GM18868 (cell line): ENCODE measurements at regions not wholly inside any gene's neighbourhood (a gene's known extent, or its start where the extent isn't known, plus 50 kb on each side); places are given as distances from the start of the nearest gene placed in this dataset.

Experiments used
- ATAC-seq: cut with Tn5 transposase; IDR thresholded peaks from one replicate; pipeline ENCODE4 v1.9.1; 2021; ENCODE audit warnings: mild to moderate bottlenecking, moderate library complexity; ENCODE audit not compliant: unreplicated experiment

DNA sequence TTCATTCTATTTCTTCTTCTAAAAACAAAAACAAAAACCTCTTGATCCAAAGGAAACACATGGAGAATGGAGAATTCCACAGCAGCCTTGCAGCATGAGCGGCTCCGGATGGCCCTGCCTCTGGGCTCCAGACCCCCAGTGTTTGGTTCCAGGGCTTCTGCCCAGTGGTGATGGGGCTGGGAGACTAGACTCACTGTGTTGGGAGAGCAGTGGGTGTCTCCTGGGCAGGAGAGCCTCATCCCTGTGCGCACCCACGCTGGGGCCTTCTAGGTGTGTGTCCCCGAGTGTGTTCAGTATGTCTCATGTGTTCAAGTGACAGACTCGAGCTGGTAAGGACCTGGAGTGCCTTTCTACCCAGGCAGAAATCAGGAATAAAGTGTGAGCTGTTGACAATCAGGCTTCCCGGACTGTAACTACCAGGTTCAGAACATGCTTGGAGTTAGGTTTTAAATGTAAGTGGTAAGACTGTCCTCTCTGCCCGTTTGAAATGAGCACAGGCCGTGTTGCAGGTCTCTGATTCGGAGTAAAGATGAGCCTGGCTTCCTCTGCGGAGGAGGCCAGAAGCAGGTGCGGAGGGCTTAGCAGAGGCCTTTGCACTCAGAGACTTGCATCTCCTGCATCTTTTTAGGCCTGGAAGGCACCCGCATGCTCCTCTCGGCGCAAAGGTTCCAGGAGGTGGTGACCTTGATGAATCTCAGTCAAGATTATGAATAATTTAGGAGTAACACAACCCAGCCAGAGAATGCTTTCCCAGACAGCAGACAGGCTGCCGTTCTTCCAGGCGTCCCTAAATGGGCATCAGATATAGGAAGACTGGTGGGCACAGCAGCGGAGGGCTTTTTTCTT lies 253.6 kb downstream of the CDH26 start:
- no peak for ATAC-seq

DNA sequence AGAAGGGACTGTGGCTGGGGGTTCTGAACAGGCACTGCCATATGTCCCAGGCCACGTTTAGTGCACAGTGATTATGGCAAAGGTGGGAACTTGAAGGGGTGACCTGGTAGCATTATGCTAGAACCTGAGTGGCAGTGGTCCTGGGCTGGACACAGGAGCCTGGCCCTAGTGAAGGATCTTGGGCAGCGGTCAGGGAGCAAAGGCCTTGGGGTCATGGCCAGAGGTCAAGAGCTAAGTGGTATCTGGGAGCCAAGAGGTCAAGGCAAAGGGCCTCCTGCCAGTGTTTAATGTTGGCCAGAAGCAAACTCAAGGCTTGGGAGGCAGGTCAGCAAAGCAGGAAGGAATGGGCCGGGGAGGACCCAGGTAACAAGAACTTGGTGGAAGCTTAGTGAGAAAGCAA lies 254.5 kb downstream of the CDH26 start:
- no peak for ATAC-seq

DNA sequence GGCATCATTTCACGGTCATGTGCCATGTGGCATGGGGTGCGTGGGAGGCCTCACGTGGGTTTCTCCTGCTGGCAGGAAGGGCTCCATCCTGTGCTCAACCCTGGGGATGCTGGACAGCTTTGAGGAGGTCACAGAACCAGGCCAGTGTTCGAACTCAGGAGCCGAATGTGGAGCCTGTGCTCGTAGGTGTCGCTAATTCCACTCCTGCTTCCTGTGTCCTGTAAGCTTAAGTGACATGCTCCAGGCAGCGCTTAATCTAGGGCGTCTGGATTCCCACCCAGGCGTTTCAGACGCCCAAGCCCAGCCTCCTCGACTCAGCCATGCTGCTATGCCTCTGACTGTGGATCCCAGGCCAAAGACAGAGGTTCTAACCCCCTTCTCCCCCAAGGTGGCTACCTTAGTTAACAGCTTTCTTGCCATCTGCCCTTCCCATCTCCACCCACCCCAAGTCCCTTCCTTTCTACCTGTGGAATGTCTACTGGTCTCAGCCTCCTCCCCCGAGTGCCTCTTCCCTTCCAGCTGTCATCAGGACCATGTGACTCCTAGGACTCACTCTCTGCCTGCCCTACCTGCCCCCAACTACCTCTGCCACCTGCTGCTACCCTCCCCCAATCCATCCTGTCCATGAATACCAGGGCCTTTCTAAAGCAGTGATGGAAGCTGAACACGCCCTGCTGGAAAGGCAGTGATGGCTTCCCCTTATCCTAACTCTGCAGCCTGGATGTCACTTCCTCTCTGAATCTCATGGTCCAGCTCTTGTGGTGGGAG lies 255.1 kb downstream of the CDH26 start:
- ATAC-seq = no peak

DNA sequence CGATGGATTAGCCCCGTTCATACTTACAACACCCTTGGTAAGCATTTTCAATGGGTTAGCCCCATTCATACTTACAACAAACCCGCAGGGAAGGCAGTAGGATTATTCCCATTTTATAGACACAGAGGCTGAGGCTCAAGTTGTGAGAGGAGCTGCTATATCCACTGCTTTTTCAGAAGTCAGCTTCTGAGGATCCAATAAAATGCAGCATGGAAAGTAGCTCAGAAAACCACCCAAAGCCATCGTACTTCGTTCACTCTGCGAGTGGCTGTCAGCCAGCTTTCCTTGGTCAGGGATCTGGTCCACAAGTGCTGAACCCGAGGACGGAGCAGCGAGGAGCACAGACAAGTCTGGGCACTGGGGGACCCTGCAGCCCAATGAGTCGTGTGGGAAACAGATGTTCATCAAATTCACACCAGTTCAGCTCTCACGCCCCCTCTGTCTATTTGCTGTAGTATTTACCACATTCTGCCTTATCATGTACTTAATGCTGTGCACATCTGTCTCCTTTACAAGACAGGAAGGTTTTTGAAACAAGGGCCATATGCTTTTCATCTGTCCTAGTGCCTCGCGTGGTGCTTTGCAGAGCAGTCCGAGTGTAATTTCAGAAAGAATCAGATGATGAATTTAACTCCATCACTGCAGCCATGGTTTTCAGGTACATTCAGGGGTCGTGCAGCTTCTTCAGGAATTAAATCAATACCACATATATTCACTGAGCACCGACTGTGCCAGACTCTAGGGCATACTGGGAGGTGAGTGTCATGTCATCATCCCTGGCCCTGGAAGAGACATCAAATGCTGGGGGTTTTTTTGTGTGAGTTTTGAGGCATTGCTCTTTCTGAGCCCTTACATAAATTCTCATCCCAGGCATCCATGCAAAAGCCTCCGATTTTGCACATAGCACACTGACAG lies 256.9 kb downstream of the CDH26 start:
- no peak for ATAC-seq

DNA sequence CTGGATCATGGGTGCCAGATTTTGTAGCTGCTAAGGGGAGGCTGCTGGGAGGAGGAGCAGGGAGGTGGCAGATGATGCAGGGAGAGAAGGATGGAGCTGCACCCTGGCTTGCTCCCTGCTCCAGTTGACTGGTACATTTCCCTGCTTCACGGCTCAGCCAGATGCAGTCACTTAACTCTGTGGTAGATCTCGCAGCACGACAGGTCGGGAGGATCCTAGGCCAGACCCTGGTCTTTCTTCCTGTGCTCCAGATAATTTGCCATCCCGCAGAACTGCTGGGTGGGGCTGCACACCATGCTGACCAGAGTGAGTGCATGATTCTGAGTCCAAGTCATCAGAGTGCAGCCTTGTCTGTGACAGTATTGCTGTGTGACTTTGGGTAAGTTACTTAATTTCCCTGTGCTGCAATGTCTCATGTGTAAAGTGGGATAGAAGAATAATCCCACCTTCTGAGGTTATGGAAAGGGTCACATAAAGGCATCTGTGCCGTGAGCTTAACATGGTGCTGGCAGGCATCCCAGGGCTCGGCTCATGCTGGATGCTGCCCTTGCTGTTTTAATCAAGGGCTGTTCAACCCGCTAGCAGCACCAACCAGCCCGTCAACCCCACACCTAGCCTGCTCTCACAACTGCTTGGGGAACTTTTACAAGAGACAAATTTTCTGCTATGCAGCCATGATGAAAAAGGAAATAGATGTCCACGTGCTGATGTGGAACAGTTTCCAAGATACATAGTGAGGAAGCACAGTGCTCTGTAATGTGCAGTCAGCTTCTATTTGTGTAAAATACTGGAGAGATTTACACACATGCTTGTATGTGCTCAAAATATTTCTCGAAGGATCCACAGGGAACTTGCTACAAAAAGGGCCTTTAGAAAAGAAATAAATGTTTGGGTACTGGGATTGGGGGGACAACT lies 257.9 kb downstream of the CDH26 start:
- ATAC-seq = no peak

DNA sequence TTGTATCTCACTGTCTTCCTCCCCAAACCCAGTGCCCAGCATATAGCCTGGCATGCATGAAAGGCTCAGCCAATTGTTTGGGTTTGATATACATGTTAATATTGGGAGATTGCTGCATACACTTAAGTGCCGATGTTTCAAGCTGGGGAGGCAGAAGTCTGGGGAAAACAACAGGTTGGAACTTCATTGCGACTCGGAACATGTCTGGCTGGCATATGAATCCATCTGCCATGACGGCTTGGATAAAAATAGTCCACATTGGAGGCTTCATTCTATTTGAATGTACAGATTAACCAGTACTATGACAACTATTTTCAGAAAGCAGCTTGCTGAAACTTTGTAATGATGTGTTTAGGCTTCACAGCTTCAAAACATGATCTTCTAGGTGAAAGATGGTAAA lies 261.0 kb downstream of the CDH26 start:
- ATAC-seq = no peak

DNA sequence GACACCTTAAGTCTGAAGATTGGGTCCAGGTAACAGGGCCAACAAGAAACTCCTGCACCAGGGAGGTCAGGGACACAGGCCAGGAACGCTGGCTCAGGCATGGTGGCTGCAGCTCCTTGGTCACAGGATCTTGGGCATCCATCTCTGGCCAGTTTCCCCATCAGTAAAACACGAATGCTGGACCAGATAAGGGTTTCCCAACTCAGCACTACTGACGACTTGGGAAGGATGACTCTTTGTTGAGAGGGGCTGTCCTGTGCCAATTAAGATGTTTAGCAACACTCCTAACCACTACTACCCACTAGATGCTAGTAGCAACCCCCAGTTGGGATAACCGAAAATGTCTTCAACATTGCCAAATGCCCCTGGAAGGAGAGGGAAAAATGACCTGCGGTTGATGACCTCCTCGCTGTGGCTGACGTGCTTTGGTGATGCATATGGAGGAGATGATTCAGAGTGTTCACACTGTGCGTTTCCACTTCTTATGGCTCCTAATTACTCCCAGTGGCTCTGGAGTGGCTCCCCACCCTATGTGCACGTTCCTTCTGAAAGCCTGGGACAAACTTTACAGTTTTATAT lies 261.9 kb downstream of the CDH26 start:
- no peak for ATAC-seq

DNA sequence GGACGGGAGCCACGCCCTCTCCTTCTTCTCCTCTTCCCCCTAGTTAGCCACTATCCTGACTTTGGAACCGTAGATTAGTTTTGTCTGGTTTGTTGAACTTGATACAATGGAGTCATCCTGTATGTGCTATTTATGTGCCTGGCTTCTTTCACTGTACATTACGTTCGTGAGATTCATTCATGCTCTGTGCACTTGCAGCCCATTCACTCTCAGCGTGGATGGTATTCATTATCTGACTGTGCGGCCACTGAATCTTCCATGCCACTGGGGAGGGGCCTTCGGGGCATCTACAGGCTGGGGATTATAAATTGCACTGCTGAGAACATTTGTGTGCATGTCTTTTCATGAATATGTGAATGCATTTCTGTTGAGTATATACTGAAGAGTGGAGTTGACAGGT lies 262.5 kb downstream of the CDH26 start:
- ATAC-seq = no peak

DNA sequence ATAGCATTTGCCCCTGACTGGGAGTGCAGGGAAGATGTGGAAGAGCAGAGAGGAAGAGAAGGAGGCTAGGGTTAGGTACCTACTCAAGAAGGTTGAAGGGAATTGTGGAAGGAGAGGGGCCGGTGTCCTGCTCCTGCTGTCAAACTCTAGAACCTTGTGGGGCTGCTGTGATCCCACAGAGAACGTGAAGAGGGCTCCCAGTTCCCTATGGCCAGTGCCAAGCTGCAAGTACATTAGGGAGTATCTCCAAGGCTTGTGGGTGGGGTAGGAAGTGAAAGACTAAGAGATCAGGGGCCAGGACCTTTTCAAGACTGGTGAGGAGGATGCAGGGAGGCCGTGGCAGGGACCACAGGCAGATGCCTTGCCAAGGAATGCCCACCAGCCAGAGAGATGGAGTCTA lies 263.4 kb downstream of the CDH26 start:
- ATAC-seq = no peak

DNA sequence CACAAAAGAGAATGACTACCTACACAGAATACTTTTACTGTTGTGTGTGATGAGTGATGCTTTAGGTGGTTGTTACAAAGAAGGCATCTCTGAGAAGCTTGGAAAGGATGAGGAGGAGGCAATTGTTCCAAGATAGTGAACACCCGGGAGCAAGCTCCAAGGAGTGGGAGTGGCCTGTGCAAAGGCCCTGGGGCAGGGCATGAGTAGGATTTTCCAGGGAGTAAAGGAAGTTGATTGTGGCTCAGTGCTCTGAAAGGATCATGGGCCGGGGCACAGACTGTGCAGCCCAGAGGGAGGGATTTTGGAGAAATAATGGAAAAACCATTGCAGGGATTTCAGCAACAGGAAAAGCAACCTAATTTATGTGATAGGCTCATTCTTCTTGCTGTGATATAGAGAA lies 264.3 kb downstream of the CDH26 start:
- no peak for ATAC-seq

DNA sequence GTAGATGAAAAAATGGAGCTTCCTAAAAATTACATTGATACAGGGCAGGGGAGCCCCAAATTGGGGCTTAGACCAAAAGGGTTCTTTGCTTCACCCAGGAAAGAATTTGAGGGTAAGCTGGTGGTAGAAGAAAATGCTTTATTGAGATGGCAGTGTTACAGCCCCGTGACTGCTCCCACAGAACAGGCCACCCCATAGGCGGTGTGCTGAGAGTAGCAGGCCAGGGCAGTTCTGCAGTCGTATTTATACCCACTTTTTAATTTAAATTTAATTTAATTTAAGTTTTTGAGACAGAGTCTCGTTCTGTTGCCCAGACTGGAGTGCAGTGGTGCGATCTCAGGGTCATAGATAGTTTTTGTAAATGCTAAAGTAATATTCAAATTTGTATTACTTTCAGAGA lies 265.0 kb downstream of the CDH26 start:
- ATAC-seq = no peak

DNA sequence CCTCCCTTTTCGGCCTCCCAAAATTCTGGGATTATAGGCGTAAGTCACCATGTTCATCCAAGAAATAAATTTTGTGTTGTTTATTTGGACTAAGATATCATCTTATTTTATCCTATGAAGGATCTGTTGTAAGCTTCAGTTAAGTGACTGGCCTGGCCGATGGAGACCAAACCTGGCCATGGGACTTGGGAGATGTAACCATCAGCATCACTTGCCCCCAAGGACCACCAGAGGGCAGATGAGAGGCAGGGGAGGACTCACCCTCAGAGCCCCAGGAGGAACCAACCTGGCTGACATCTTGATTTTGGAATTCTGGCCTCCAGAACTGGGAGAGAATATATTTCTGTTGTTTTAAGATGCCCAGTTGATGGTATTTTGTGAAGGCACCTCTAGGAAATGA lies 266.7 kb downstream of the CDH26 start:
- no peak for ATAC-seq

DNA sequence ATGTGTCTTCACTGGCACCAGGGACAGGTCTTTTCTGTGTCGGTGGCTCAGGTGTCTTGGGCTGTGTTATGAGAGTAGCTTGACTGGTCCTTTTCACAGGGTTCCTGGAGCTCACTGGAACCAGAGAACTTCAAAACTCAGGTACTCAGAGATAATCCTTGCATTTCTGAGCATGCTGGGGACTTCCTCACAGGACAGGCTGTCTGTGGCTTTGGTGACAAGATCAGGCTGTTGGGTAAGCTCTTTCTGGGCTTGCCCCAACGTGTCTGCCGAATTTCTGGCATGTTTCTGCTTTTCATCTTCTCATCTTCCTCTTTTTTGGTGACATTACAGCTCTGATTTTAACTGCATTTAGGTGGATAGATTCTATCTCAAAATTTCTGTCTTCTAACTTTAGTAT lies 270.0 kb downstream of the CDH26 start:
- no peak for ATAC-seq

DNA sequence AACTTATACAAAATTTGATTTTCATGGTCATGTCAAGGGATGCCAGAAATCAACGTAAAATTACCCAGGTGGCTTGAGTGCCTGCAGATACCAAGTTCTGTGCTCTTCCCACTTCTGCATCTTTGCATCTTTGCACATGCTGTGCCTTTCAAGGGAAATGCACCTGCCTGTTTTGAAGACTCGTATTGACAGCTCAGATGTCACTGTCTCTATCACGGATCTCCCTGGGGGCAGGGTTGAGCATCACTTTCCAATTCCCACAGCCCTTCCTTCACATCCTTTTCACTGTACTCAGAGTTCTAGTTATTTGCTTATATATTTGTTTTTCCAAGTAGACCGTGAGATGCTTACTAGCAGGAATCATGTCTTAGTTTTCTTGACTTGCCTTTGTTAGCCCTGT lies 274.2 kb downstream of the CDH26 start:
- ATAC-seq = no peak

DNA sequence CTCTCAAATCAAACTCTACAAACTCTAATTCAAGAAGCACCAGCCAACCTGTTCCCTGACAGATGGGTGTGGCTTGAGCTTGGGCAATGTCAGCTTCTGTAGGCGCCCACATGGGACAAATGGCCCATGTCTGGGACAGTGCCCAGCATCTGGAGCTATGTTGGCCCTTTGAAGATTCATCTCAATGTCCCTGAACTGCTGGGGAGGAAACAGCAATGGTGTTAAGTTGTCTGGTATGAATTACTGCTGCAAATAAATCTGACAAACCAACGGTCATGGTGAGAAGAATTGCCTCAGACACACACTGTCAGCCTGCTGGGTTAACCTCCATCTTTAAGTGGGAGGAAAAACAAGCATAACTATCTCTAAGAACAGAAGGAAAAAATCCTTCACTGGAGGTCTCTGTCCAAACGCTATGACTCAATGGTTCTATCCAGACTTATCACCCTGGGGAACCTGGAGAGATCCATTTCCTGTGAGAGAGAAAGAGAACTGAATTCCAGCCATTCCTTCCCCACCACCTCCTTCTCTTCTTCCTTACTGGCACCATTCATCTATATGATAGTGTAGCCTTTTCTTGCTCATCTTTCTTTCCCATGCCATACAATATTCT lies 274.9 kb downstream of the CDH26 start:
- no peak for ATAC-seq

DNA sequence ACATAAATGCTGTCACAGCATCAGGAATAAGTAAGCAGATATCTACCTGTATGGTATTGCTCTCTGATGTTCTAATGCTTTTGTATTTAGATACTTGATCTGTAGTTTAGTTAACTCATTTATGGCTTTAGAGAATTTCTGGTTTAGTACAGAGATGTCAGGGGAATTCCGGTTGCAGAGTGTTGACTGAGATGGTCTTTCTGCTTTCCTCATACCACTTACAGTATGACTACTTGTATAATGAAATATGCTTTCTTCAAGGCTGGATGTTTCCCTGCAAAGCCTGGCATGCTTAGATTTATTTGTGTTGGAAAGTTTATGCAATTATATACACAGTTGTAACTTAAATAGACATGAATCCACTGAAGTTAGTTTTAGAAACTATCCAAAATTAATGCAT lies 278.4 kb downstream of the CDH26 start:
- ATAC-seq = no peak

DNA sequence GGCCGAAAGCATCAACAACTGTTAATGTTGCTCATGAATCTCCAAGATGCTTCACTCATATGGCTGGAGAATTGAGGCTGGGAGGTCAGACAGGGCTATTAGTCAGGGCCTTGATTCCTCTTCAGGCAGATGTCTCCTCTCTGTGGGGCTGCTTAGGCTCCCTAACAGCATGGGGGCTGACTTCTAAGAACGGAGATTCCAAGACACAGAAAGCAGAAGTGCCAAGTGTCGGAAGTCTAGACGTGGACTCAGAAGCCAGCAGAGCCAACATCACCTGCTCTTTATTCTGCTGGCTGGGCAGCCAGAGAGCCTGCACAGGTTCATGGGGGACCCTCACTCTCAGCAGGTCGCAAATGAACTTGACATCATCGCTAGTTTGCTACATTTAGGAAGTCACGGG lies 279.8 kb downstream of the CDH26 start:
- ATAC-seq = no peak

DNA sequence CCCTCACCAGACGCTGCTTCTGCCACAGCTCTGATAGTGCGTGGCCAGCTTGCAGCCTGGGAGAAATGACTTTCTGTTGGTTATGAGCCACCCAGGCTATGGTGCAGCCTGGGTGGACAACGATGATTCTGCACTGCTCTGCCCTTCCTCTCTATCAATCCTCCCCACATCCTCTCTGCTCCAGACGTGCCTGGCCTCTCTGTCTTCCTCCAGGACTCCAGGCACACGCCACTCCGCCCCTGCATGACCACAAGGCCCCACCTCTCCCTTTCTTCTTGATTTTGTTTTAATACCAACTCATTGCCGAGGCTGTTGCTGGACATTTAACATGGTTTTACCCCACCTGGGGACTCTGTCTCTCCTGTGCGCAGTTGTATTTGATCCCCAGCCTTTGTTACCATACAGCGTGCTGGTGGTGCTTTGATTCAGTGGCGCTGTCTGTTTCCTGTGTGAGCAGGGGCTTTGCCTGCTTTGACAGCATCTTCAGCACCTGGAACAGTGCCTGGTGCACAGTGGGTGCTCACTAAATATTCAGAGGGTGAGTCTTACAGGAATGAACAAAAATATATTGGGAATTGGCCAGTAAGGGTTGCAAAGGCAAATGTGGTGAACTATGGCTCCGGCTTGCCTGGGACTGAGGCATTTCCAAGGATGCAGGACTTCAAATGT lies 280.9 kb downstream of the CDH26 start:
- ATAC-seq = no peak

DNA sequence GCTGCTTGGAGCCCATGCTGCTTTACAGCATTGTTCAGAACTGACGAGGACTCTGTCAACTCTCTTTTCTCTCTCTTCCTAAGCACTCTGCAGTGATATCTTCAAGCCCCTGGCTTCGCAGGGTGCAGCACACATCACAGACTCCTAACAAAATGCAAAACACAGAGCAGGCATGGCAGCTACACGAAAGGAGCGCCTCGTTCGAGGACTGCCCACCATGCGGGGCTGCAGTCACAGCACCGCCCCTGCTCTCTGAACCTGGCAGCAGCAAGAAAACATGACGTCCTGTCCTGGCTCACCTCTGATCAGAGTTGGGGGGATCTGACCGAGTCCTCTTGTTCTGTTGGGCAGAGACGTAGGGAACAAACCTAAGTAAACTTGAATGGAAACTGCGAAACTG lies 281.7 kb downstream of the CDH26 start:
- ATAC-seq = no peak
